ENCODE measurements at regions not wholly inside any gene's neighbourhood (a gene's known extent, or its start where the extent isn't known, plus 50 kb on each side); places are given as distances from the start of the nearest gene placed in this dataset.

GRCh38 chr15:95469496-95470000 lies 861.0 kb upstream of the NR2F2 start:
- DNase-seq: no peak

- DNase-seq: no peak
Observed at GRCh38 chr15:95470529-95470928, 860.0 kb upstream of the NR2F2 start.

GRCh38 chr15:95470997-95471689 lies 859.4 kb upstream of the NR2F2 start:
- DNase-seq: no peak

- DNase-seq: no peak
Observed at GRCh38 chr15:95471690-95472086, 858.8 kb upstream of the NR2F2 start.

GRCh38 chr15:95475067-95475466 lies 855.4 kb upstream of the NR2F2 start:
- DNase-seq: no peak

- DNase-seq: no peak
Observed at GRCh38 chr15:95479308-95479707, 851.2 kb upstream of the NR2F2 start.

GRCh38 chr15:95485367-95485766 lies 845.1 kb upstream of the NR2F2 start:
- DNase-seq: no peak

GRCh38 chr15:95486224-95486623 lies 844.3 kb upstream of the NR2F2 start:
- no peak for DNase-seq

- no peak for DNase-seq
Observed at GRCh38 chr15:95489103-95489502, 841.4 kb upstream of the NR2F2 start.

- no peak for DNase-seq
Observed at GRCh38 chr15:95492388-95493070, 838.0 kb upstream of the NR2F2 start.

- DNase-seq: no peak
Observed at GRCh38 chr15:95494971-95495541, 835.4 kb upstream of the NR2F2 start.

- DNase-seq: no peak
Observed at GRCh38 chr15:95497634-95498033, 832.9 kb upstream of the NR2F2 start.

GRCh38 chr15:95498961-95499360 lies 831.5 kb upstream of the NR2F2 start:
- no peak for DNase-seq

GRCh38 chr15:95499397-95499796 lies 831.1 kb upstream of the NR2F2 start:
- DNase-seq: no peak

GRCh38 chr15:95501865-95502264 lies 828.6 kb upstream of the NR2F2 start:
- no peak for DNase-seq

GRCh38 chr15:95503107-95503506 lies 827.4 kb upstream of the NR2F2 start:
- DNase-seq: no peak

- DNase-seq: no peak
Observed at GRCh38 chr15:95503640-95504225, 826.8 kb upstream of the NR2F2 start.

- DNase-seq: no peak
Observed at GRCh38 chr15:95511671-95512070, 818.8 kb upstream of the NR2F2 start.

GRCh38 chr15:95512906-95513305 lies 817.6 kb upstream of the NR2F2 start:
- no peak for DNase-seq

GRCh38 chr15:95519887-95520286 lies 810.6 kb upstream of the NR2F2 start:
- no peak for DNase-seq

GRCh38 chr15:95520511-95520910 lies 810.0 kb upstream of the NR2F2 start:
- no peak for DNase-seq

- DNase-seq: no peak
Observed at GRCh38 chr15:95520922-95521321, 809.6 kb upstream of the NR2F2 start.

GRCh38 chr15:95522533-95522932 lies 808.0 kb upstream of the NR2F2 start:
- DNase-seq: no peak

- no peak for DNase-seq
Observed at GRCh38 chr15:95528920-95529319, 801.6 kb upstream of the NR2F2 start.

All from femur (tissue), 1 donor.